HG02973 (cell line): ENCODE measurements at regions not wholly inside any gene's neighbourhood (a gene's known extent, or its start where the extent isn't known, plus 50 kb on each side); places are given as distances from the start of the nearest gene placed in this dataset.

Source experiments
- ATAC-seq: cut with Tn5 transposase; IDR thresholded peaks from one replicate; pipeline ENCODE4 v1.9.1; 2021; ENCODE audit warnings: moderate library complexity; ENCODE audit not compliant: unreplicated experiment

GRCh38 chr16:87074641-87075318, 242.4 kb downstream of the C16orf95 start:
- ATAC-seq, result no peak

- ATAC-seq, result no peak
Observed at GRCh38 chr16:87075319-87075860, 241.8 kb downstream of the C16orf95 start.

GRCh38 chr16:87076331-87076949, 240.8 kb downstream of the C16orf95 start:
- no peak for ATAC-seq

GRCh38 chr16:87076950-87077749, 240.0 kb downstream of the C16orf95 start:
- ATAC-seq, result no peak

- ATAC-seq, result no peak
Observed at GRCh38 chr16:87077750-87078127, 239.5 kb downstream of the C16orf95 start.

GRCh38 chr16:87080571-87081167, 236.5 kb downstream of the C16orf95 start:
- ATAC-seq, result no peak

GRCh38 chr16:87085441-87085840, 231.8 kb downstream of the C16orf95 start:
- ATAC-seq, result no peak

GRCh38 chr16:87086156-87086555, 231.0 kb downstream of the C16orf95 start:
- no peak for ATAC-seq

GRCh38 chr16:87086575-87086974, 230.6 kb downstream of the C16orf95 start:
- no peak for ATAC-seq

- no peak for ATAC-seq
Observed at GRCh38 chr16:87092958-87093357, 224.2 kb downstream of the C16orf95 start.

- ATAC-seq, result no peak
Observed at GRCh38 chr16:87093804-87094555, 223.2 kb downstream of the C16orf95 start.

GRCh38 chr16:87094556-87094865, 222.7 kb downstream of the C16orf95 start:
- no peak for ATAC-seq

GRCh38 chr16:87095271-87095670, 221.9 kb downstream of the C16orf95 start:
- ATAC-seq, result no peak

- ATAC-seq, result no peak
Observed at GRCh38 chr16:87096746-87097333, 220.4 kb downstream of the C16orf95 start.

GRCh38 chr16:87098361-87098760, 218.8 kb downstream of the C16orf95 start:
- no peak for ATAC-seq

GRCh38 chr16:87098976-87099720, 218.0 kb downstream of the C16orf95 start:
- ATAC-seq, result no peak

GRCh38 chr16:87100306-87101058, 216.7 kb downstream of the C16orf95 start:
- ATAC-seq, result no peak

GRCh38 chr16:87101903-87102302, 215.3 kb downstream of the C16orf95 start:
- no peak for ATAC-seq

GRCh38 chr16:87107201-87107600, 210.0 kb downstream of the C16orf95 start:
- ATAC-seq, result no peak
